ENCODE measurements at regions not wholly inside any gene's neighbourhood (a gene's known extent, or its start where the extent isn't known, plus 50 kb on each side); places are given as distances from the start of the nearest gene placed in this dataset.

DNA sequence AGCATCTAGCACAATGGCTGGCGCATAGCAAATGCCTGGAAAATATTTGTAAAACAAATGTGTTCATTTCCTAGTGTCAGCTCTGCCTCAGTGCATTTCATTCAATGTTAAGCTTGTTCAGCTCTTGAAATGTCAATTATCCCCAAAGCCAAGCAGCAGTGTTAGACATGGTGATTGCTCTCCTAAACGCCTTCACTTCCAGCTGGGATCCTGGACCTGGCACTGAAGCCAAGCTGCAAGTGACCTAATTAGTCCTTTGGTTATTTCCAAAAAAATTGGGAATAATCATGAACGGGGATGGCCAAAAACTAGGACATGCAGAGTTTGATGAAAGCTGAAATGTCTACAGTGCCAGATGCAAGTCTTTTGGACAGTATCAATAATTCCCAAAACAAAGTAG lies 54.9 kb upstream of the MDGA2 start:
- H3K27ac ChIP-seq (ENCODE audit: low read depth, low read length, poor library complexity, severe bottlenecking), result no peak overlapping the region
- H2AFZ ChIP-seq (ENCODE audit: low read length), result no peak overlapping the region
- H3K4me1 ChIP-seq (ENCODE audit: insufficient read depth, low read length, severe bottlenecking), result no peaks in the 10 kb centered on the region
- TF ChIP-seq CTCF (IDR thresholded peaks at IDR 0.05; ENCODE audit: low read length) (no peak), EZH2 (IDR thresholded peaks at IDR 0.05; ENCODE audit: borderline replicate concordance, low read length) (no peak)
- H3K9ac ChIP-seq (ENCODE audit: low read length), result no peak overlapping the region
- H4K20me1 ChIP-seq (ENCODE audit: insufficient read depth, low read length), result no peaks in the 10 kb centered on the region
- no peaks in the 10 kb centered on the region for H3F3A ChIP-seq (ENCODE audit: insufficient read depth, low read length)
- no peak overlapping the region for H3K4me3 ChIP-seq (ENCODE audit: low read depth, low read length, poor library complexity, severe bottlenecking)
- H3K27me3 ChIP-seq (ENCODE audit: insufficient read depth, low read length), result no peaks in the 10 kb centered on the region
- no peaks in the 10 kb centered on the region for H3K79me2 ChIP-seq (ENCODE audit: insufficient read depth, low read length)
- H3K9me3 ChIP-seq (ENCODE audit: low read length), result no peaks in the 10 kb centered on the region
- no peaks in the 10 kb centered on the region for H3K36me3 ChIP-seq (ENCODE audit: insufficient read depth, low read length)
- H3K4me2 ChIP-seq (ENCODE audit: low read length), result no peak overlapping the region
- H3K9me2 ChIP-seq (ENCODE audit: low read depth, low read length), result no peaks in the 10 kb centered on the region
